ENCODE measurements at regions not wholly inside any gene's neighbourhood (a gene's known extent, or its start where the extent isn't known, plus 50 kb on each side); places are given as distances from the start of the nearest gene placed in this dataset.

- H3K4me3 ChIP-seq (ENCODE audit: extremely low read depth in 1 of 4, insufficient read depth in 2 of 4, low read depth in 3 of 4, low read length in 4 of 4) = no peak overlapping the region
- H4K5ac ChIP-seq (ENCODE audit: insufficient read length, low read depth, low read length) = no peak overlapping the region
- CTCF ChIA-PET (ENCODE audit: partially characterized antibody) = interaction anchor here (0.8 to 1.8 kb wide), 4 partner anchors 11 to 210 kb away, joined by 3 to 5 read pairs (median 4); no protein-coding TSS in a partner anchor
- H3K27ac ChIP-seq (ENCODE audit: low read depth, low read length) = no peak overlapping the region
- no peaks in the 10 kb centered on the region for H3K9me3 ChIP-seq (ENCODE audit: insufficient read depth in 2 of 2, low read depth in 1 of 2, low read length in 1 of 2)
- H2AK5ac ChIP-seq (ENCODE audit: low read depth, low read length) = no peak overlapping the region
- no peak overlapping the region for H2BK5ac ChIP-seq (ENCODE audit: low read depth, low read length)
- H3K14ac ChIP-seq (ENCODE audit: insufficient read length) = no peak overlapping the region
- H3K4me1 ChIP-seq (replicated peaks in 1 of 4; ENCODE audit: control insufficient read depth in 3 of 4, insufficient read depth in 4 of 4, low read length in 3 of 4) = peaks cover 0 to 5% (median under 1%) of the 10 kb centered on the region in 4 experiments; a peak in 1 of 7 replicates
- no peak overlapping the region for H3K4ac ChIP-seq (replicated peaks; ENCODE audit: insufficient read length, low read depth, low read length)
- H2AFZ ChIP-seq (ENCODE audit: low read length) = no peak overlapping the region
- no peak overlapping the region for H4K8ac ChIP-seq (ENCODE audit: extremely low read depth, insufficient read depth, low read length)
- H3K79me2 ChIP-seq (ENCODE audit: control insufficient read depth in 1 of 2, insufficient read depth in 2 of 2, low read length in 2 of 2) = no peaks in the 10 kb centered on the region
- no peak overlapping the region for H3K4me2 ChIP-seq (ENCODE audit: insufficient read depth in 1 of 2, low read depth in 2 of 2, low read length in 2 of 2)
- DNase-seq (ENCODE audit: low read depth in 1 of 2, low spot score in 2 of 2) (no peak), FAIRE-seq (no peak)
- 0 out of 7 replicates have a peak overlapping the region, but pooled peaks of 1 of the 4 experiments have one; percentile 1 for H3K9ac ChIP-seq (replicated peaks in 1 of 4; ENCODE audit: extremely low read depth in 1 of 4, low read depth in 3 of 4, low read length in 3 of 4)
- no peak overlapping the region for H4K91ac ChIP-seq (replicated peaks; ENCODE audit: insufficient read length, low read length)
- no peaks in the 10 kb centered on the region for H3K36me3 ChIP-seq (ENCODE audit: control insufficient read depth in 2 of 4, insufficient read depth in 4 of 4, low read length in 3 of 4)
- H3K23me2 ChIP-seq (ENCODE audit: low read depth, low read length) = no peaks in the 10 kb centered on the region
- no peaks in the 10 kb centered on the region for H3K79me1 ChIP-seq (ENCODE audit: low read depth, low read length)
- H2BK120ac ChIP-seq (replicated peaks; ENCODE audit: low read depth, low read length) = no peak overlapping the region
- no peak overlapping the region for H3K56ac ChIP-seq (replicated peaks; ENCODE audit: insufficient read length, low read depth, low read length)
- H2BK15ac ChIP-seq (ENCODE audit: low read length) = no peak overlapping the region
- H2BK12ac ChIP-seq (ENCODE audit: low read depth, low read length) = no peak overlapping the region
- no peak overlapping the region for H3K23ac ChIP-seq (ENCODE audit: insufficient read length)
- POLR2A ChIA-PET (ENCODE audit: partially characterized antibody) = no interaction called here
- no peak overlapping the region for H2BK20ac ChIP-seq (ENCODE audit: low read length)
- no peaks in the 10 kb centered on the region for H3K27me3 ChIP-seq (replicated peaks in 1 of 4; ENCODE audit: control insufficient read depth in 3 of 4, extremely low read depth in 1 of 4, insufficient read depth in 3 of 4, low read length in 3 of 4)
- H4K20me1 ChIP-seq (replicated peaks in 1 of 2; ENCODE audit: control insufficient read depth in 1 of 2, insufficient read depth in 2 of 2, low read length in 2 of 2) = no peaks in the 10 kb centered on the region
- H3K18ac ChIP-seq (ENCODE audit: extremely low read depth, low read length) = no peak overlapping the region
- TF ChIP-seq SUZ12 (IDR thresholded peaks at IDR 0.05; ENCODE audit: low read length) = no peak
- no peak for TF ChIP-seq KDM1A (IDR thresholded peaks at IDR 0.05; ENCODE audit: borderline replicate concordance, low read length)
- TF ChIP-seq YY1 (IDR thresholded peaks at IDR 0.05; ENCODE audit: low read depth, low read length) = no peak
- no peak for TF ChIP-seq CTBP2 (IDR thresholded peaks at IDR 0.05; ENCODE audit: borderline replicate concordance, insufficient read depth, insufficient read length, low read length)
- no peak for TF ChIP-seq RXRA (IDR thresholded peaks at IDR 0.05; ENCODE audit: insufficient read depth, low read depth, low read length)
- TF ChIP-seq TAF1 (IDR thresholded peaks at IDR 0.05; ENCODE audit: low read depth, low read length) = no peak
- TF ChIP-seq JUND (IDR thresholded peaks at IDR 0.05; ENCODE audit: low read length) = no peak
- no peak for TF ChIP-seq MAX (IDR thresholded peaks at IDR 0.05)
- TF ChIP-seq TBP (IDR thresholded peaks at IDR 0.05; ENCODE audit: low read depth, low read length) = no peak
- no peak for TF ChIP-seq RAD21 (IDR thresholded peaks at IDR 0.05 in 1 of 2, conservative IDR thresholded peaks at IDR 0.05 in 1 of 2; ENCODE audit: low read depth in 2 of 2, low read length in 2 of 2)
- no peak for TF ChIP-seq POLR2A (IDR thresholded peaks at IDR 0.05; ENCODE audit: control extremely low read depth in 1 of 2, low read depth in 2 of 2, low read length in 2 of 2)
- no peak for TF ChIP-seq RNF2 (IDR thresholded peaks at IDR 0.05; ENCODE audit: borderline replicate concordance, low read depth, low read length, missing control alignments, poor library complexity, severe bottlenecking)
- no peak for TF ChIP-seq CHD1 (IDR thresholded peaks at IDR 0.05; ENCODE audit: low read depth, low read length)
- TF ChIP-seq MAFK (IDR thresholded peaks at IDR 0.05; ENCODE audit: low read depth, low read length) = no peak
These were observed 305.5 kb downstream of the ZSWIM6 start for GRCh38 chr5:61637566-61637965.
